ENCODE measurements at regions not wholly inside any gene's neighbourhood (a gene's known extent, or its start where the extent isn't known, plus 50 kb on each side); places are given as distances from the start of the nearest gene placed in this dataset.

- H3K36me3 ChIP-seq (ENCODE audit: control insufficient read depth, insufficient read depth, low read length), result no peaks in the 10 kb centered on the region
- no peak for DNase-seq
- no peaks in the 10 kb centered on the region for H3K9me3 ChIP-seq (ENCODE audit: control insufficient read depth, low read depth, low read length)
- H3K4me1 ChIP-seq (ENCODE audit: control insufficient read depth, insufficient read depth, low read length), result no peaks in the 10 kb centered on the region
- H3K27ac ChIP-seq (ENCODE audit: low read length), result no peak overlapping the region
- WGBS (ENCODE audit: insufficient coverage, low lambda C conversion rate), result 100% methylated on average over 1 of the region's 1 CpG
- H3K27me3 ChIP-seq (ENCODE audit: control insufficient read depth, insufficient read depth, low read length), result no peaks in the 10 kb centered on the region
- no peak overlapping the region for H3K4me3 ChIP-seq (ENCODE audit: low read length)
These were observed 2455.2 kb downstream of the PCDH9 start for GRCh38 chr13:64774915-64775314.

- no peaks in the 10 kb centered on the region for H3K36me3 ChIP-seq (ENCODE audit: control insufficient read depth, insufficient read depth, low read length)
- no CpG with 5 or more reads among the region's 4 CpGs for WGBS (ENCODE audit: insufficient coverage, low lambda C conversion rate)
- no peak overlapping the region for H3K27ac ChIP-seq (ENCODE audit: low read length)
- DNase-seq, result no peak
- no peaks in the 10 kb centered on the region for H3K9me3 ChIP-seq (ENCODE audit: control insufficient read depth, low read depth, low read length)
- H3K4me3 ChIP-seq (ENCODE audit: low read length), result no peak overlapping the region
- no peaks in the 10 kb centered on the region for H3K27me3 ChIP-seq (ENCODE audit: control insufficient read depth, insufficient read depth, low read length)
- H3K4me1 ChIP-seq (ENCODE audit: control insufficient read depth, insufficient read depth, low read length), result no peaks in the 10 kb centered on the region
These were observed 2459.4 kb downstream of the PCDH9 start for GRCh38 chr13:64770743-64771142.

- no peaks in the 10 kb centered on the region for H3K4me1 ChIP-seq (ENCODE audit: control insufficient read depth, insufficient read depth, low read length)
- WGBS (ENCODE audit: insufficient coverage, low lambda C conversion rate), result no CpG with 5 or more reads among the region's 2 CpGs
- H3K4me3 ChIP-seq (ENCODE audit: low read length), result no peak overlapping the region
- DNase-seq, result no peak
- no peaks in the 10 kb centered on the region for H3K36me3 ChIP-seq (ENCODE audit: control insufficient read depth, insufficient read depth, low read length)
- no peaks in the 10 kb centered on the region for H3K27me3 ChIP-seq (ENCODE audit: control insufficient read depth, insufficient read depth, low read length)
- no peak overlapping the region for H3K27ac ChIP-seq (ENCODE audit: low read length)
- no peaks in the 10 kb centered on the region for H3K9me3 ChIP-seq (ENCODE audit: control insufficient read depth, low read depth, low read length)
These were observed 2463.1 kb downstream of the PCDH9 start for GRCh38 chr13:64767054-64767453.

GRCh38 chr13:64765636-64766035, 2464.5 kb downstream of the PCDH9 start:
- no peak overlapping the region for H3K27ac ChIP-seq (ENCODE audit: low read length)
- no peaks in the 10 kb centered on the region for H3K36me3 ChIP-seq (ENCODE audit: control insufficient read depth, insufficient read depth, low read length)
- DNase-seq, result no peak
- H3K9me3 ChIP-seq (ENCODE audit: control insufficient read depth, low read depth, low read length), result no peaks in the 10 kb centered on the region
- no peaks in the 10 kb centered on the region for H3K27me3 ChIP-seq (ENCODE audit: control insufficient read depth, insufficient read depth, low read length)
- H3K4me1 ChIP-seq (ENCODE audit: control insufficient read depth, insufficient read depth, low read length), result no peaks in the 10 kb centered on the region
- H3K4me3 ChIP-seq (ENCODE audit: low read length), result no peak overlapping the region

GRCh38 chr13:64758521-64759244, 2471.5 kb downstream of the PCDH9 start:
- H3K4me1 ChIP-seq (ENCODE audit: control insufficient read depth, insufficient read depth, low read length), result no peaks in the 10 kb centered on the region
- no peak for DNase-seq
- WGBS (ENCODE audit: insufficient coverage, low lambda C conversion rate), result 80% methylated on average over 1 of the region's 1 CpG
- no peaks in the 10 kb centered on the region for H3K9me3 ChIP-seq (ENCODE audit: control insufficient read depth, low read depth, low read length)
- H3K27ac ChIP-seq (ENCODE audit: low read length), result no peak overlapping the region
- H3K36me3 ChIP-seq (ENCODE audit: control insufficient read depth, insufficient read depth, low read length), result no peaks in the 10 kb centered on the region
- H3K27me3 ChIP-seq (ENCODE audit: control insufficient read depth, insufficient read depth, low read length), result no peaks in the 10 kb centered on the region
- no peak overlapping the region for H3K4me3 ChIP-seq (ENCODE audit: low read length)

GRCh38 chr13:64756621-64757020, 2473.5 kb downstream of the PCDH9 start:
- H3K4me3 ChIP-seq (ENCODE audit: low read length), result no peak overlapping the region
- H3K9me3 ChIP-seq (ENCODE audit: control insufficient read depth, low read depth, low read length), result no peaks in the 10 kb centered on the region
- no peaks in the 10 kb centered on the region for H3K4me1 ChIP-seq (ENCODE audit: control insufficient read depth, insufficient read depth, low read length)
- H3K36me3 ChIP-seq (ENCODE audit: control insufficient read depth, insufficient read depth, low read length), result no peaks in the 10 kb centered on the region
- no peaks in the 10 kb centered on the region for H3K27me3 ChIP-seq (ENCODE audit: control insufficient read depth, insufficient read depth, low read length)
- DNase-seq, result no peak
- 100% methylated on average over 1 of the region's 1 CpG for WGBS (ENCODE audit: insufficient coverage, low lambda C conversion rate)
- H3K27ac ChIP-seq (ENCODE audit: low read length), result no peak overlapping the region

GRCh38 chr13:64755961-64756360, 2474.2 kb downstream of the PCDH9 start:
- H3K4me3 ChIP-seq (ENCODE audit: low read length), result no peak overlapping the region
- no peaks in the 10 kb centered on the region for H3K9me3 ChIP-seq (ENCODE audit: control insufficient read depth, low read depth, low read length)
- no peaks in the 10 kb centered on the region for H3K27me3 ChIP-seq (ENCODE audit: control insufficient read depth, insufficient read depth, low read length)
- DNase-seq, result no peak
- H3K4me1 ChIP-seq (ENCODE audit: control insufficient read depth, insufficient read depth, low read length), result no peaks in the 10 kb centered on the region
- no CpG with 5 or more reads among the region's 3 CpGs for WGBS (ENCODE audit: insufficient coverage, low lambda C conversion rate)
- no peak overlapping the region for H3K27ac ChIP-seq (ENCODE audit: low read length)
- no peaks in the 10 kb centered on the region for H3K36me3 ChIP-seq (ENCODE audit: control insufficient read depth, insufficient read depth, low read length)

GRCh38 chr13:64753233-64754000, 2476.7 kb downstream of the PCDH9 start:
- Histone ChIP-seq H3K4me1 (ENCODE audit: control insufficient read depth, insufficient read depth, low read length) (no peaks in the 10 kb centered on the region), H3K4me3 (ENCODE audit: low read length) (no peak overlapping the region), H3K9me3 (ENCODE audit: control insufficient read depth, low read depth, low read length) (no peaks in the 10 kb centered on the region), H3K27me3 (ENCODE audit: control insufficient read depth, insufficient read depth, low read length) (no peaks in the 10 kb centered on the region), H3K27ac (ENCODE audit: low read length) (no peak overlapping the region), H3K36me3 (ENCODE audit: control insufficient read depth, insufficient read depth, low read length) (no peaks in the 10 kb centered on the region)
- DNase-seq, result no peak
- WGBS (ENCODE audit: insufficient coverage, low lambda C conversion rate), result 100% methylated on average over 1 of the region's 2 CpGs

- Histone ChIP-seq H3K4me1 (ENCODE audit: control insufficient read depth, insufficient read depth, low read length) (no peaks in the 10 kb centered on the region), H3K27ac (ENCODE audit: low read length) (no peak overlapping the region), H3K36me3 (ENCODE audit: control insufficient read depth, insufficient read depth, low read length) (no peaks in the 10 kb centered on the region), H3K4me3 (ENCODE audit: low read length) (no peak overlapping the region), H3K27me3 (ENCODE audit: control insufficient read depth, insufficient read depth, low read length) (no peaks in the 10 kb centered on the region), H3K9me3 (ENCODE audit: control insufficient read depth, low read depth, low read length) (no peaks in the 10 kb centered on the region)
- 7% methylated on average over 2 of the region's 4 CpGs for WGBS (ENCODE audit: insufficient coverage, low lambda C conversion rate)
- DNase-seq, result no peak
These were observed 2480.8 kb downstream of the PCDH9 start for GRCh38 chr13:64749301-64749700.

- H3K36me3 ChIP-seq (ENCODE audit: control insufficient read depth, insufficient read depth, low read length), result no peaks in the 10 kb centered on the region
- H3K27me3 ChIP-seq (ENCODE audit: control insufficient read depth, insufficient read depth, low read length), result no peaks in the 10 kb centered on the region
- H3K9me3 ChIP-seq (ENCODE audit: control insufficient read depth, low read depth, low read length), result no peaks in the 10 kb centered on the region
- no peak overlapping the region for H3K4me3 ChIP-seq (ENCODE audit: low read length)
- 100% methylated on average over 1 of the region's 2 CpGs for WGBS (ENCODE audit: insufficient coverage, low lambda C conversion rate)
- DNase-seq, result no peak
- no peak overlapping the region for H3K27ac ChIP-seq (ENCODE audit: low read length)
- no peaks in the 10 kb centered on the region for H3K4me1 ChIP-seq (ENCODE audit: control insufficient read depth, insufficient read depth, low read length)
These were observed 2483.3 kb downstream of the PCDH9 start for GRCh38 chr13:64746845-64747244.

GRCh38 chr13:64740493-64740892, 2489.6 kb downstream of the PCDH9 start:
- no CpG with 5 or more reads among the region's 2 CpGs for WGBS (ENCODE audit: insufficient coverage, low lambda C conversion rate)
- H3K27me3 ChIP-seq (ENCODE audit: control insufficient read depth, insufficient read depth, low read length), result no peaks in the 10 kb centered on the region
- H3K9me3 ChIP-seq (ENCODE audit: control insufficient read depth, low read depth, low read length), result no peaks in the 10 kb centered on the region
- H3K27ac ChIP-seq (ENCODE audit: low read length), result no peak overlapping the region
- no peak overlapping the region for H3K4me3 ChIP-seq (ENCODE audit: low read length)
- H3K4me1 ChIP-seq (ENCODE audit: control insufficient read depth, insufficient read depth, low read length), result no peaks in the 10 kb centered on the region
- DNase-seq, result no peak
- no peaks in the 10 kb centered on the region for H3K36me3 ChIP-seq (ENCODE audit: control insufficient read depth, insufficient read depth, low read length)
